Kidney capillary endothelial cell (primary cell): ENCODE measurements at regions not wholly inside any gene's neighbourhood (a gene's known extent, or its start where the extent isn't known, plus 50 kb on each side); places are given as distances from the start of the nearest gene placed in this dataset.
A peak's percentile ranks its signal among the peaks of the same experiment; 100 is the strongest.

Experiments used
- DNase-seq: peaks from one replicate; pipeline ENCODE4 v3.0.0-alpha.2; 2018; ENCODE audit warnings: low spot score

DNA sequence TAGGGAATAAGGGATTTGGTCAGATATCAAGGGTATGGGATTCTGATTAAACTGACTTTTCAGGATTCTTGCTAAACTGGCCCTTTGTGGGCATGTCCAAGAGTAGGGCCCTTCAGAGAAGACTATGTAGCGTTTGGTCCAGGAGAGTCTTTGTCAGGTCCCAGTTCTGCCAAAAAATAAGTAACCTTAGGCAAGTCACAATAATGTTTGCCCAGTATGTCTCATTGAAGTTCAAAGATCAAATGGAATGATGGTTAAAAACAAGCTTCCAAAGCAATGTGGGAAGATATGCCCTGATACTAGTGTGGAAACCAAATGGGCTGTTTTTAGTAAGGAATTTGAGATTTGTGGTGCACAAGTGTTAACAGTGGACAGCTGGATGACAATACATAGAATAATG is 454.4 kb downstream of the WDR72 start:
- no peak for DNase-seq

DNA sequence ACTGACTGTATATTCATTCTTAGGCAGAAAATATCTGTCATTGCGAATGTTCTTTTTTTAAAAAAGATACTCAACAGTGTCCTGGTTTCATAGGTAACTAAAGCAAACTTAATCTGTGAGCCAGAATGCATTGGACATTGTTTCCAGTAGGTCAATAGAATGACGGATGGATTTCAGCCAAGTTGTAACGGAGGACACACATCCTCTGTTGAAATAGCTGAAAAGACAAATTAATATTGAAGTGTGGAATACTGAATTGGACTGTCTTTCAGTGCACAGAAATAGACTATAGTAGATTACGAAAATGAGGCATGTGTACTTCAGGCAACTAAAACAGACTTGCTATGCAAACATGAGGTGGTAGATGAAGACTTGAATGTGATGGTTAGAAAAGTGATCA is 461.6 kb downstream of the WDR72 start:
- no peak for DNase-seq

DNA sequence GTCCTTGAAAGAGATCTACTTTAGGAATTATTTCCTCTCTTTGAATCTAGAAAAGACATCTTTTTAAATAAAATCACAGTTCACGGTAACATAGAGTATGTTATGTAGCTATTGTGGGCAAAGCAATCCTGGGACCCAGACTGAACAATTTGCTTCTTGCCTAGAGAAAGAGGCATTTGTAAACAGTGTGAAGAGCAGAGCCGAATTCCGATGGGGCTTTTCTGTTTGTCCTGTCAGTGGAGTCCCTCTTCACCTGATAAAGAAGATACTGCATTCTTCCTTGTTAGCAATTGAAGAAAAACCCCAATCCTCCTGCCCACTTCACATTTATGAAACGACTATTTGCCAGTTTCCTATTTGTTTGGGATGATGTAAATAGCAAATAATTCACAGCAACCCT is 462.9 kb downstream of the WDR72 start:
- no peak for DNase-seq

DNA sequence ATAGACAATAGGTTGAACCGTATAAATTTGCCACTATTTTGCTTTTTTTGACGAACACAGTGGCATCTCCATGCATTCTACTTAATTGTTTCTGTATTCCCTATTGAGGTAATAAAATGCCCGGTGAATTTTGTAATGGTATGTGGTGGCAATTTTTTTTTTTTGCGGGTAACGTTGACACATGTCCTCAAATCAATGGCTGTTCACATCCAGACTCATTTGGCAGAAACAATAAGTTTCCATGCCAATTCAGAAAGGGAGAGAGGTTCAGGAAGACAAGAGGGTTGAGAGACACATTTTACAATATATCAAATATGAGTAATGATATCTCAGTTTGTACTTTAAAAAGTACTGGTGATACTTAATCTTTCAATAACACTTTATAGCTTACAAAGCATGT is 463.9 kb downstream of the WDR72 start:
- no peak for DNase-seq

DNA sequence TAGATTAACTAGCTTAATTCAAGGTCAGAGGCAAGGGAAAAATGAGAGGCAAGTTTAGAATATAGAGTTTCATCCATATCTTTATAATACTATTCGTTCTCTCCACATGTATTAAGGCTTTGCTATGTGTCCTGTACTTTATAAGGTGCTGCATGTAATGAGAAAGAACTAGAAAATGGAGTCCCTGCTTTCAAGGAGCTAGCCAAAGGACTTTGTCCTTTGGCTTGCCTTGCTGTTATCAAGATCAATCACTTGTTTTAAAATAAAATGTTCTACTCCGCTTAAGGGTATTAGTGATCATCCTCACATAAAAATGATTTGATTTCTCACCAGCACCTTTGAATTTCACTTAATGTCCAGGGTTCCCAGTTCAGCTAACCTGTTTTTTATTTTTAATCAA is 470.9 kb downstream of the WDR72 start:
- no peak for DNase-seq

DNA sequence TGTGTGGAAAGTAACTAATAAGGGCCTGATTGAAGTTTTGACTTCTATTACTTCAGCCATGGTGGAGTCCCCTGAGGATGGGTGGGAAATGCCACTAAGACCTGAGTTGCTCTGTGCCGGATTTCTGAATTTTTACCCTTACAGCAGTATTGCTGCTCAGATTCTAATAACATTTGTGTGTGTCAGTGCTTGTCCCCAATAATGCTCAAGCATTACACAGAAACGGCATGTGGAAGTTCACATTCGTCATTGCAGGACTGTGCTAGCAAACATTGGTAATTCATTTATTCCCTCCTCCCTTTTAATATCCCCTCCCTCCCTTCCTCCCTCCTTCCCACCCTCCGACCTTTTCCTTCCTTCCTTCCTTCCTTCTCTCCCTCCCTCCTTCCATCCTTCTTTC is 484.5 kb upstream of the ONECUT1 start:
- DNase-seq, result no peak

DNA sequence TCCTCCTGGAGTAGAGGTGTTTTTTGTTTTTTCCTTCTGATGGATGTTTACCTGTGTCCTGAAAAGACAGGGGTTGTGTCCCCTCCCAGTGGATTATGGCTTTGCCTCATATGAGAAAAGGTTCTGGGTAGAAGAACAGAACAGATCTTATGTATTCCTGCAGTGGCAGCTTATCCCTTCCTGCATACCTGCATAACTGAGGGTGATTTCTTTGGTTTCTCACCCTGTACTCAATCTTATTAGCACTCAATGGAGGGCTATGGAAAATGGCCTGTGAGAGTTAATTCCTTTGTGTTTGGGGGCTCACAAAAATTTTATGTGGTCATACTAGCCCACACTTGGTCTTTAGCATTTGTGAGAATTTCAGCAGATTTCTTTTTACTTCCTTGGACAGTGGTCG is 482.0 kb upstream of the ONECUT1 start:
- DNase-seq, result no peak

DNA sequence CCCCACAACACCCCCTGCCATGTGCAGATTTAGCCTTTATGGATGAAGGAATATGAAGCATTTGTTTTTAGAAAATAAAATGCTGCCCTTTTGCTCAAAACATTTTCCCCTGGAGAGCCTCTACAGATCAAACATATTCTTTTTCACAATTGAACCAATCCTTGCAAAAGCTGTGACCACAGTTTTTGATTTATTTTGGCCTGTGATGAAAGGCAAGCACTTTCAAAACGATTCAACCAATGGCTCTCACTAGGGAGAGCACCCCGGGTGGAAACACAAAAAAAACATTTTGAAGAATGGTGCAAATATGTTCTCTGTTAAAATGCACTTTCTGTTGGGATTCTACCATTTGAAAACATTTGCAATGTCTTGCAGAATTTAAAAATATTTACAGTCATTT is 476.0 kb upstream of the ONECUT1 start:
- no peak for DNase-seq

DNA sequence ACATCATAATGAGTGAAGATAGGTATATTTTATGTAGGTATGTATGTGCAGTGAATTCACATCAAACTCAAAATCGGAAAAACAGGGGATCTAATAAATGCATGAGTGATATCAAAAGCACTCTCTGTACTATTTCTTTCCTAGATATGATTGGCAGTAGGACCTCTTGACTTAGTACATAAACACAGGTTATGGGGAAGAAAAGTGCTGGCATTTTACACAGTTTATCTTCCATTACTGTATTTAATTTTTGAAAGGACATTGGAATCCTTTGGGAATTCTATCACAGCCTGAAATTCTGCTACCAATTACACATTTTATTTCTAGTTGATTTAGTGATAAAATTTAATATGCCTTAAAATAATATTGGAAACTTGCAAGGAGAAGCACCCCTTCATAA is 470.5 kb upstream of the ONECUT1 start:
- DNase-seq, result no peak

DNA sequence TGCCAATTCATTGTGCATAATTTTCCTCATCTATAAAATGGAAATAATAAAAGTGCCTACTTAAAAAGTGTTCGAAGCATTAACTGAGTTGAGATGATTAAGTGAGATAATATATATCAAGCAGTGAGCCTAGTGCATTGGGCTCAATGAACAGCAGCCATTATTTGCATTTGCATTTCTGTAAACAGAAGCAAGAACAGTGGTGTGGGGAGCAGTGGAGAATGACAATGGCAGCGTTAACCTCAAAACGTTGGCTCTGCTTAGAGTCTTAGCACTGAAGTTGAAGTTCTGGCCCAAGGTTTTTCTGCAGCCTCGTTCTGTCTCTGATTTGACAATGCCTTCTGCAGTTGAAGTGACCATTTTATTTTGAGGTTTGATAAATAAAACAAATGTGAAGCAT is 466.3 kb upstream of the ONECUT1 start:
- DNase-seq, result no peak

DNA sequence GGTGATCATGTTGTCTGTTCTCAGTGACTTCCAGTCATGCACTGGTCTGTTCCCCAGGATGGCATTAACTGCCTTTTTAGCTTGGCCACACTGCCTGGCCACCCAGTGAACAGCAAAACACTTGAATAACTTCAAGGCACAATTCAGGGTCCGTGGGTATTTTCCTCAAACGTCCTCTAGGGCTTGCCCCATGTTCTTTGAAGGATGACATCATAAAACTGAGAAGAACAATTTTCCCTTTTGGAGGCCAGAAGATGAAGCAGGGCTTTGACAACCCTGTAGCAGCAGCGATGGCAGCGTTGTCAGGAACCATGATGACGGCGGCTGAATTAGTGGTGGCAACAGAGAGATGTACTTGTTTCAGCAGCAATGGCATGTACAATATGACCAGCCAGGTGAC is 465.9 kb upstream of the ONECUT1 start:
- DNase-seq, result no peak

DNA sequence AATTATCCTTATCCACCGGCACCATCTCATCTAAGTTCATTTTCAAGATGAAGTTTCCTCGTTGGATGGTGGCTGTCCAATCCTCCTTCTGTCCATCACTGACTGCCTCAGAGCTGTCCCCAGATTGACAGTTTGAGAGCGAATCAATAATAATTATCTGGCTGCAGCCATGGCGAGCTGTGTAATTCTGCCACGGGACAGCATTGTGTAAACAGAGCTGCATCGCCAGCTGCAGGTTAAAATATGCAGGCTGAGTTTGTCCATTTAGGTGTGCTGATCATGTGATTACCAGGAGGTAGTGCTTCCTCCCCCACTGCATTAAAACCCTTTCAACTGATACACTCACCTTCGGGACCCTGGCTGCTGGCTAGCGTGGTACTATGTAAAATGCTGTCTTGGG is 461.9 kb upstream of the ONECUT1 start:
- DNase-seq, result no peak

DNA sequence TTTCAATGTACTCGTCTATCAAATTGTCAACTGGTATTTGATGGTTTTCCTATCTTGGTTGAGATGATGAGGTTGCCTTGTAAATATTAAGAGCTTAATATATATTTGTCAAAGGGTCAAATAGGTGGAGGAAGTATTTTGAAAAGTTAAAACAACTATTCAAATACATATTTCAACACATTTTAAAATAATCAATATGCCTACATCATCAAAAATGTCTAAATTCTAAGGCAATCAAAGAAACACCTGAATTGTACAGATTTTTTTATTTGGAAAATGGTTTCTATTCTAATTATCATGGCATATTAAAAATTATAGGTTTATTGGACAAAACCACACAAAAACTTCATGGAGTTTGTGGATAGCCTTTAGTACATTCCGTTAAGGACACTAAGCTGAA is 461.4 kb upstream of the ONECUT1 start:
- DNase-seq, result no peak

DNA sequence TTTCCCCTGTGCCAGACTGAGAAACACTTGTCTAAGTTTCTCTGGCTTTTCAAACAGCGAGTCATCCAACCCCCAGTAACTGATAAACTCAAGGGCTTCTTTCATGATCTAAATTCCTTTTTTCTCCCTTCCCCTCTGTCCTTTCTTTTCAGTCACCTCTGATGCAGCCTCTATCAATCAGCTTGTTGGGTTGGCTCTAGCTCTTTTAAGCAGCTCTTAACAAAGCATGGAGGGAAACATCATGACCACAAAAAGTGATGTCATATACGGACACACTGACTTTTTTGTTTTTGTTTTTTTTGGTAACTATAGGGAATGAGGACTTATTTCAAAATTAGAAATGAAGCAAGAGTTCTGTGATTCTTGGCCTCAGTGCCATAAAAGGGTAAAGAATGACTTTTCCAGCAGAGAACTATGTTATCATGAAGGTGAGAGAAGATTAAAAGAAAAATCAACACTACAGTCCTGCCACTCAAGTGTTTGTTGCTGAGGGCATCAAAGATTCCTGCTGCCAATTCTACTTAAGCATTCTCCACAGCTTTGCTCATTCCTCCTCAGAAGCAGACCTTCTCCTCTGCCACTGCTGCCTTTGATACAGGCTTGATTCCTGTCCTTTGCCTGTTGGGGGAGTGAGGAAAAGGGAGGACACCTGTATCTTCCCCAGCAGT is 457.0 kb upstream of the ONECUT1 start:
- no peak for DNase-seq

DNA sequence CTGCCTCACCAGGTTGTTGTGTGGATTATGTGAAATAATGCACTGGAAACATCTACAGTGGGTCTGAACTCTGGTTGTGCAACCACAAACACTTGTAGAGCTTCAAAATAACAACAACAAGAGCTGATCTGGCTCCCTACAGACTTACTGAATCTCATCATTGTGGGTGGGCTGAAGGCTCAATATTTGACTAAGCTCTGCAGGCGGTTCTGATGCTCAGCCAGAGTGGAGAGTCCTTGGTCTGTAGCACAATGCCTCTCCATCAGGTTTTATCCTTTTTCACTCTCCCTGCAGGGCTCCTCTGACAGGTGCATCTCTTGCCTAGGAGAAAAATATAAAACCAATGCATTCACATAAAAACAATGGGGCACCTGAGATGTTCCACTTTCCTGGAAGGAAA is 456.3 kb upstream of the ONECUT1 start:
- DNase-seq, result no peak

DNA sequence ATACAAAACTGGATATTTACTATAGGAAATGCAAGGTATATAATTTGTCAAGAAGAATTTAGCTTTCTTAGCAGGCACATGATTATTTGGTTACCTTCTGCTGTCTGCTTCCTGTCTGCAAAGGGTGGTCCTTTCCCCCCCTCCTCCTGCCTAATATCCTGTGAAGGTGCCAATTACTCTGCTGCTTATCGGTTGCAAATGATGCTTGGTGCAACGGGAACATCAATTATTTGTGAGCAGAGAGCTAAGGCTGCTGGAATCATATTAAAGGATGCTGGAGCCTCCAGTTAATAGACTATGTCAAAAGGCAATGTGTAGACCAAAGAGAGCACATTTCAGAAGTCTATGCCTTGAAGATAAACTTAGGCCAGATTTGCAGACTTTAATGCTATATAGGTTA is 443.7 kb upstream of the ONECUT1 start:
- no peak for DNase-seq

DNA sequence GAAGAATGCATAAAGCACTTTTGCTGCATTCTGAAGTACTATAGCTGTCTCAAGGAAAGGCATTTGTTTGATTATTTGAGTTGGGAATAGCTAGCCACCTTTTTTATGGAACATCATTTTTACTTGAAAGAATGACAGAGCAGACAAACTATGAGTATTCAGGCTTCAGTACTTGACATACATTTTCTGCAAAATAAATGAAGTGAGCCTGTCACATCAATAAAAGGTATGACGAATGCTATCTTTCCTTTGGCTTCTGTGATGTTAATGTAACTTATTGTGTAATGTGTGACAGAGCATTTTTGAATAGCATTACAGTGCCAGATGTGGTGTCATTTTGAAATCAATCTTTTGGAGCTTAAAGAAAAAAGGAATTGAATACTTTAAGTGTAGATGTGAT is 440.3 kb upstream of the ONECUT1 start:
- DNase-seq, result no peak

DNA sequence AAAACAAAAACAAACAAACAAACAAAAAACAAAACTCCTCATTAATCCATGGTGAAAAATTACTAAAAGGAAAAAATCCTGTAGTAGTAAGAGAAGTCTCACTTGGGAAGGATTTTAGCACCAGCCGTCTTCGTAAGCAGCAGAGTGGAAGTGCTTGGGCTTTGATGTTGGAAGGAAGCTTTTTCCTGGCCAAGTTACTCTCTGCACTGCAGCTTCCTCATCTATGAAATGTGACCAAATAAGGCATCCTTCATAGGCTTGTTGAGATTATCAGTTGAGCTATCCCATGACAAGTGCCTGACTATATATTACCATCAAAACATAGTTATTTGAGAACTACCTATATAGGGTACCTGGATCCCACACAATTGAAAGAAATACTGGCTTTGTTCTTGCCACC is 436.4 kb upstream of the ONECUT1 start:
- DNase-seq, result peak; percentile 10

DNA sequence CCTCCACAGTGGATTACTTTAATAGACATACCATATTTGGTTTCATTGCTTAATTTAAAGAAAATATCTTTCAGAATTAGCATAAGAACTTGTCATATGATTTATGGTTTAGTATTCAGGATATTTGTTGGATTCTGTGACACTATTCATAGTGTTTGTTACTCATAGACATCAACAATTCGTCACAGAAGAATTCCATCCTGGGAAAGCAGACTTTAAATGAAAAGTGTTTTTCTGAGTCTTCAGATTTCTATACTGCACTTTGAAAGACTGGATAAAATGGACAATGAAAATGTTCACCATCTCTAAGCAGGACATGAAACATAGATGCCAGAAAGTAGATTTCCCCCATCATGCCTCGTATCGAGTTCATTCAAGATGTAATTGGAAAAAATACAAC is 435.6 kb upstream of the ONECUT1 start:
- DNase-seq, result peak; percentile 67

DNA sequence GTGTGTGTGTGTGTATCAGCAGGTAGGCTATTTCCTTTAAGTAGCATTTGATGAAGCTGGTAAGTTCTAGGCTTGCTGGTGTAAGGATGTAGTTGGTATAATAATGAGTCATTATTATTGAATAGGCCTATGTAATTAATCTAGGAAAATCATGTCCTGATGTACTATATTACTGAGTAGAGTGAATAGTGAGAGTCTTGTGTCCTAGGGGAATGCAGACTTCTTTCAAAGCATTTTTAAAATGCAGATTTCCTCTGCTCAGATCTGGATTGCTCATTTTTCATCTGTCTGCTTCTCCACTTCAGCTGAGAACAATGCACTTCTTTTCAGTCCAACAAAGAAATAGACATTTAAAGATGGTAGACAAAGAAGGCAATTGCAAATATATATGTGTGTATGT is 434.2 kb upstream of the ONECUT1 start:
- DNase-seq, result no peak

DNA sequence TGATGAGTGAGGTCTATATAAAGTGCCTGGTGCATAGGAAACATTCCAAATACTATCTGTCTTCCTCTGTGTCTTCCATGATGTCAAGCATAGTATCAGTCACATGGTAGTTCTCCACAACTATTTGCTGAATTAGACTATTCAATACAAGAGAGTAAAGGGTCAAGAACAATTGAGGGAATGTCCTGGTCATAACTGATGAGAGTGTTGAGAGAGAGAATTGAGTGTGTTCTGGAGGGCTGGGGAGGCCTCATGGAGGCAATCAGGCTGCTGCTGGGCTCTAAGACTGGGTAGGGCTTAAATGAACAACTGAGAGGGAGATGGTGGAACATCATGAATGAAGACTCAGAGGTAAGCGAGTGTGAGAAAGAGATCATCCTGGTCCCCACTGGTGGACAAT is 433.7 kb upstream of the ONECUT1 start:
- no peak for DNase-seq

DNA sequence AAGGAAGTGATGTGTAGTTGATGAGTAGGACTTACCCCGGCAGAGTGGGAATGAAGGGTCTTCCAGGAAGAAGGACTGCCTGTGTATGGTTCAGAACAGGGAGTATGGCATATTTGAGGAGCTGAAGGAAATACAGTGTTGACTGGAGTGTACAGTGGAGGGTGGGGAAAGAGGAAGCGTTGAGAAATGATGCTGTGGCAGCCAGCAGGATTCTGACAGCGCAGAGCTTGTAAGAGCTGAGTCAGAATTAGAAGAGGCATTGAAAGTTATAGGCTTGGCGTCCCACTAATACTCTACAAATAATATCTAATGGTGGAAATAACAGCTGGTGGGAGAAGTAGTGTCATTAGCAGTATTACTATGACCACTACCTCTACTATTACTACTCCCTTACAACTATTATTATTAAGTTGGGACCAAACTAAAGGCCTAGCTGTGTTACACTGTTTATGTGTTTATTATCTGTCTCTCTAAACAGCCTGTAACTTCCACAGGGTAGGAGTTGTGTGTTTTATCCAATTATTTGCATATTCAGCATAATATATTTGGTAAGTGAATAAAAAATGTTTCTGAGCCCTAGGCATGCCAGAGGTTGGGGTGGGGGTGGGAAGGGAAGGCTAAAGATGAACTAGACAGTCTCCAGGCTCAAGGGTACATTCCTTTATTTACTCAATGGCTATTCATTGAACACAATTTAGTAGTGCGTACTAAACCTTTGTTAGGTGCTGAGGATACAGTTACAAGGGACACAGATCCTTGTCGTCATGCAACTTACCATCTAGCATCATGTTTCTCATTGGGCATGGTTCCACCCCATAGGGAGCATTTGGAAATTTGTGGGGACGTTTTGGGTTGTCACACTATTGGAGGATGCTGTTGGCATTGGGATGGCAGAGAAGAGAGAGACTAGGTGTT is 428.8 kb upstream of the ONECUT1 start:
- DNase-seq, result no peak

DNA sequence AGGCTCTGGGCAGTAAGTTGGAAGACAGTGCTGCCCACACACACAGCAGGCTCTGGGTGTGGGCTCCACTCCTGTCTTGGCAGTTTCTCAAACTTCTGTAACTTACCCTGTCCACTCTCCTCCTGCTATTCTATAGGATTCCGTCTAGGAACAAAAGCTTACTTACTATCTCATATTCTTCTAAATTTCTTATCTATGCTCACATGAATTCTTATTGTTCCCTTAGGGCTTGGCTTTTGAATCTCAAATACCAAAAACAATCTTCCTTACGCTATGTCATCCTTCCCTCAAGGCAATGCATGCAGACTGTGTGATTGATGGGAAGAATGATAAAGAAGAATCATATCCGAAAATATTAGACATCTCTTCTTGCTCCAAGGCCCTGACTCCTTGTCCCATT is 425.9 kb upstream of the ONECUT1 start:
- DNase-seq, result no peak

DNA sequence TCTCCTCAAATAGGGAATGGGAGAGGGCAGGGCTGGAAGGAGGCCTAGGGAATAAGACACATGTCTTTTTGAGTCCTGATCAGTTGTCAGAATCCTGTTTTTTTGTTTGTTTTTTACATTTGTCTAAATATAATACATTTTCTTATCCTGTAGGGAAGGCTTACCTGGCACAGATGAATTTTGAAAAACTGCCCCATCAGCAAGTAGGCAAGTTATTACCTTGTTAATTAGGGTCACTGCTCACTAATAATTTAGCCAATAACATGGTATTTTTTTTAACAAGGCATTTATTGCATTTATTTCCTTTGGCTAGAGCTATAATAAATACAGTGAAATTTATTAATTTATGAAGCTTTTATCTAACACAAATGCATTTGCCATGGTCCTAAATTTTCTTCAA is 423.2 kb upstream of the ONECUT1 start:
- DNase-seq, result no peak
